HepG2 (cell line): ENCODE measurements at regions not wholly inside any gene's neighbourhood (a gene's known extent, or its start where the extent isn't known, plus 50 kb on each side); places are given as distances from the start of the nearest gene placed in this dataset.

ENCODE experiments used
- ATAC-seq: fragments of 200-7000 bp; cut with Tn5 transposase; 3 replicates; pipeline ENCODE4 v1.9.1; 2020; ENCODE audit warnings: mild to moderate bottlenecking, moderate library complexity
- BruUV-seq: library from RNA; stranded (reverse); fragments of 400-500 nt; replicated peaks from 2 replicates; lab custom pipeline; 2021; lab: Mats Ljungman, UMichigan
- CTCF ChIA-PET: fragments of 300-600 bp; formaldehyde crosslinking; extraction: SDS; loops from one replicate; lab custom pipeline; 2021; ENCODE audit warnings: low total read pairs, inconsistent platforms, low intra/inter-chr PET ratio; lab: Yijun Ruan, JAX
- POLR2A ChIA-PET: fragments of 350-600 bp; sonication (Branson Sonifier 250); formaldehyde crosslinking; loops from one replicate; lab custom pipeline; 2020; ENCODE audit warnings: antibody characterized with exemption, inconsistent platforms; lab: Yijun Ruan, JAX
- DNase-seq: peaks from one replicate; pipeline ENCODE4 v3.0.0-alpha.2; 2015; ENCODE audit warnings: low spot score
- FAIRE-seq: peaks from 3 replicates; lab custom pipeline; 2011; peaks lifted over from hg19 to GRCh38; lab: Jason Lieb, UNC
- H2AFZ ChIP-seq: one replicate; pipeline ENCODE4 v1.6.1; 2011; ENCODE audit warnings: low read length, inconsistent platforms
- H3K27ac ChIP-seq: fragments of 300-600 bp; 3 replicates; pipeline ENCODE4 v1.8.0; 2011; ENCODE audit warnings: mixed run types, mild to moderate bottlenecking, mixed read lengths, low read length, inconsistent platforms; ENCODE audit not compliant: insufficient read depth; ENCODE audit errors: extremely low read length
- H3K27me3 ChIP-seq, 2 experiments: fragments of 200-600 bp in 1 of 2; 2 replicates in 1 of 2; 3 replicates in 1 of 2; pipeline versions ENCODE4 v1.6.0 to v1.8.0; 2011; ENCODE audit warnings: low read length in 2 of 2, mild to moderate bottlenecking in 2 of 2, moderate library complexity in 2 of 2, inconsistent platforms in 1 of 2; ENCODE audit not compliant: insufficient read depth in 2 of 2, control insufficient read depth in 1 of 2
- H3K36me3 ChIP-seq, 2 experiments: fragments of 200-600 bp in 1 of 2; replicated peaks in 1 of 2; 2 replicates in 1 of 2; 3 replicates in 1 of 2; pipeline versions ENCODE4 v1.5.1 to v1.8.0; 2011; ENCODE audit warnings: low read length in 2 of 2, inconsistent platforms in 1 of 2; ENCODE audit not compliant: insufficient read depth in 2 of 2, control insufficient read depth in 1 of 2
- H3K4me1 ChIP-seq: 2 replicates; pipeline ENCODE4 v1.5.1; 2012; ENCODE audit warnings: low read length, inconsistent platforms; ENCODE audit not compliant: insufficient read depth
- H3K4me2 ChIP-seq: 2 replicates; pipeline ENCODE4 v1.6.0; 2011; ENCODE audit warnings: low read depth, low read length, inconsistent platforms
- H3K4me3 ChIP-seq, 3 experiments: fragments of 200-600 bp in 1 of 3; sonication (generic), shearing (Covaris generic) in 1 of 3; replicated peaks in 1 of 3; 2 replicates each; pipeline ENCODE4 v1.5.1; 2011 to 2016; ENCODE audit warnings: low read length in 3 of 3, inconsistent platforms in 2 of 3, low read depth in 2 of 3, mild to moderate bottlenecking in 2 of 3, control low read depth in 1 of 3, mixed read lengths in 1 of 3; ENCODE audit not compliant: insufficient read depth in 1 of 3
- H3K79me2 ChIP-seq: one replicate; pipeline ENCODE4 v1.6.1; 2011; ENCODE audit warnings: low read length, inconsistent platforms; ENCODE audit not compliant: insufficient read depth
- H3K9ac ChIP-seq: 2 replicates; pipeline ENCODE4 v1.6.0; 2011; ENCODE audit warnings: mild to moderate bottlenecking, low read depth, low read length, inconsistent platforms; ENCODE audit not compliant: insufficient read depth
- H3K9me3 ChIP-seq: 2 replicates; pipeline ENCODE4 v1.5.1; 2012; ENCODE audit warnings: mild to moderate bottlenecking, low read length
- H4K20me1 ChIP-seq: 2 replicates; pipeline ENCODE4 v1.6.0; 2011; ENCODE audit warnings: inconsistent platforms, mild to moderate bottlenecking, low read length, moderate library complexity; ENCODE audit not compliant: insufficient read depth
- CHD2 ChIP-seq: IDR thresholded peaks from 2 replicates; pipeline ENCODE4 v1.6.1; 2011; ENCODE audit warnings: low read depth, low read length, improper control_type of control experiment
- CREM ChIP-seq, 2 experiments: sonication (generic) in 1 of 2; formaldehyde crosslinking in 1 of 2; IDR thresholded peaks; 2 replicates each; pipeline versions ENCODE4 v1.4.0 to v1.6.1; 2016 to 2020; ENCODE audit warnings: antibody characterized with exemption in 1 of 2, mild to moderate bottlenecking in 1 of 2, missing genetic modification reagents in 1 of 2
- DBP ChIP-seq: sonication (generic); formaldehyde crosslinking; IDR thresholded peaks from 2 replicates; pipeline ENCODE4 v1.4.0; 2020; ENCODE audit warnings: missing genetic modification reagents; ENCODE audit errors: not compliant biosample characterization
- GABPA ChIP-seq, 2 experiments: IDR thresholded peaks; 2 replicates each; pipeline ENCODE4 v1.6.1; 2011 to 2016; ENCODE audit warnings: low read depth in 2 of 2, low read length in 1 of 2, missing biosample characterization in 1 of 2, missing genetic modification characterization in 1 of 2
- HDAC1 ChIP-seq: sonication (generic); formaldehyde crosslinking; IDR thresholded peaks from 2 replicates; pipeline ENCODE4 v1.5.1; 2020; ENCODE audit warnings: mild to moderate bottlenecking, missing genetic modification reagents
- KDM5A ChIP-seq: fragments of 200-600 bp; sonication (generic); IDR thresholded peaks from 2 replicates; pipeline ENCODE4 v1.7.0; 2018; ENCODE audit warnings: antibody characterized with exemption, mild to moderate bottlenecking, low read length, borderline replicate concordance
- MAFK ChIP-seq, 2 experiments: IDR thresholded peaks in 1 of 2; conservative IDR thresholded peaks in 1 of 2; 2 replicates each; pipeline ENCODE4 v1.6.1; 2011; ENCODE audit warnings: improper control_type of control experiment in 2 of 2, low read length in 2 of 2
- POLR2A ChIP-seq, 2 experiments: IDR thresholded peaks; 2 replicates each; pipeline ENCODE4 v1.6.1; 2011; ENCODE audit warnings: low read depth in 2 of 2, low read length in 2 of 2, mild to moderate bottlenecking in 1 of 2, moderate library complexity in 1 of 2; ENCODE audit not compliant: insufficient read depth in 1 of 2
- SCMH1 ChIP-seq: sonication (generic); formaldehyde crosslinking; IDR thresholded peaks from 2 replicates; pipeline ENCODE4 v1.9.0; 2021; ENCODE audit warnings: missing genetic modification reagents, mild to moderate bottlenecking, borderline replicate concordance
- ZBTB7A ChIP-seq: sonication (generic); formaldehyde crosslinking; IDR thresholded peaks from 2 replicates; pipeline ENCODE4 v1.8.0; 2022; ENCODE audit warnings: mild to moderate bottlenecking, missing genetic modification reagents
- ZFP36 ChIP-seq: fragments of 150-350 bp; IDR thresholded peaks from 2 replicates; pipeline ENCODE4 v1.6.1; 2018; ENCODE audit warnings: borderline replicate concordance, low read length, low read depth; ENCODE audit not compliant: partially characterized antibody
- ZGPAT ChIP-seq: IDR thresholded peaks from 2 replicates; pipeline ENCODE4 v1.6.1; 2016; ENCODE audit warnings: mild to moderate bottlenecking
- ZNF18 ChIP-seq: sonication (generic); formaldehyde crosslinking; IDR thresholded peaks from 2 replicates; pipeline ENCODE4 v1.8.0; 2022; ENCODE audit warnings: mild to moderate bottlenecking, missing genetic modification reagents; ENCODE audit not compliant: insufficient replicate concordance
- ZNF362 ChIP-seq: sonication (generic); formaldehyde crosslinking; IDR thresholded peaks from 2 replicates; pipeline ENCODE4 v1.4.0; 2020; ENCODE audit warnings: missing genetic modification reagents, mild to moderate bottlenecking, borderline replicate concordance
- ZNF530 ChIP-seq: sonication (generic); formaldehyde crosslinking; IDR thresholded peaks from 2 replicates; pipeline ENCODE4 v1.5.0; 2020; ENCODE audit warnings: low read depth, mild to moderate bottlenecking, missing genetic modification reagents
- ZNF547 ChIP-seq: sonication (generic); formaldehyde crosslinking; IDR thresholded peaks from 2 replicates; pipeline ENCODE4 v1.5.1; 2020; ENCODE audit warnings: mild to moderate bottlenecking, missing genetic modification reagents
- ZNF766 ChIP-seq: sonication (generic); formaldehyde crosslinking; IDR thresholded peaks from 2 replicates; pipeline ENCODE4 v1.5.0; 2020; ENCODE audit warnings: missing genetic modification reagents, borderline replicate concordance
- ZNF841 ChIP-seq: sonication (generic); formaldehyde crosslinking; IDR thresholded peaks from 2 replicates; pipeline ENCODE4 v1.8.1; 2023; ENCODE audit warnings: missing genetic modification reagents, borderline replicate concordance
- ZSCAN21 ChIP-seq: sonication (generic); formaldehyde crosslinking; IDR thresholded peaks from 2 replicates; pipeline ENCODE4 v1.8.0; 2022; ENCODE audit warnings: mild to moderate bottlenecking, missing genetic modification reagents, moderate library complexity, borderline replicate concordance
- WGBS: methylation state at CpG from one replicate; pipeline ENCODE4 v1.1.6; 2017; ENCODE audit warnings: low lambda C conversion rate; 5-methylcytosine and 5-hydroxymethylcytosine counted together
- in situ Hi-C: cut with HindIII; loops from 2 replicates; pipeline ENCODE4 v1.10.0; 2017; ENCODE audit warnings: low pct_unique_long_range_greater_than_20kb; ENCODE audit not compliant: extremely low pct_ligation_motif_present
- intact Hi-C: fragments of 100-400 bp; cut with micrococcal nuclease; formaldehyde crosslinking; loops from one replicate; pipeline ENCODE4 v1.10.0; 2022; ENCODE audit not compliant: unreplicated experiment

GRCh38 chrX:810186-810585 lies 179.6 kb downstream of the SHOX start (continued):
- TF ChIP-seq ZNF362 (no peak), DBP (CRISPR knock-in tag) (no peak)

GRCh38 chrX:809081-809480 lies 178.5 kb downstream of the SHOX start:
- Histone ChIP-seq H3K4me1 (no peaks in the 10 kb centered on the region), H3K9me3 (no peaks in the 10 kb centered on the region), H3K27me3 (peaks cover 1 to 22% of the 10 kb centered on the region in 2 experiments; a peak in 3 of 5 replicates), H3K4me2 (no peak overlapping the region), H4K20me1 (no peaks in the 10 kb centered on the region), H3K36me3 (no peaks in the 10 kb centered on the region), H3K4me3 (no peak overlapping the region), H3K9ac (no peak overlapping the region), H3K79me2 (no peaks in the 10 kb centered on the region), H2AFZ (no peak overlapping the region), H3K27ac (no peak overlapping the region)
- intact Hi-C loops (no loop called here), in situ Hi-C loops (no loop called here)
- FAIRE-seq, result no peak
- 21% methylated on average over 7 of the region's 11 CpGs for WGBS
- no peak for ATAC-seq
- TF ChIP-seq ZGPAT (CRISPR knock-in tag), result no peak
- no peak for TF ChIP-seq ZSCAN21
- no peak for TF ChIP-seq ZNF841 (CRISPR knock-in tag)
- TF ChIP-seq ZNF547 (CRISPR knock-in tag), result no peak
- TF ChIP-seq MAFK (conservative IDR thresholded peaks at IDR 0.05 in 1 of 2, IDR thresholded peaks at IDR 0.05 in 1 of 2; ENCODE audit: low read length in 2 of 2), result no peak
- TF ChIP-seq CHD2, result no peak
- TF ChIP-seq CREM (IDR thresholded peaks at IDR 0.05), result no peak
- no peak for TF ChIP-seq CREM (CRISPR knock-in tag; IDR thresholded peaks at IDR 0.05)
- no peak for TF ChIP-seq POLR2A (IDR thresholded peaks at IDR 0.05; ENCODE audit: insufficient read depth in 1 of 2, low read depth in 2 of 2, low read length in 2 of 2)
- no peak for TF ChIP-seq HDAC1
- no peak for TF ChIP-seq ZFP36
- no peak for TF ChIP-seq ZNF18
- no peak for TF ChIP-seq ZBTB7A (CRISPR knock-in tag)
- no peak for TF ChIP-seq ZNF530 (CRISPR knock-in tag)
- TF ChIP-seq ZNF766 (CRISPR knock-in tag), result no peak
- TF ChIP-seq KDM5A, result no peak
- no peak for TF ChIP-seq GABPA (IDR thresholded peaks at IDR 0.05; ENCODE audit: low read depth, low read length)
- TF ChIP-seq GABPA (CRISPR knock-in tag; IDR thresholded peaks at IDR 0.05; ENCODE audit: low read depth), result no peak
- TF ChIP-seq SCMH1 (CRISPR knock-in tag), result no peak
- ChIA-PET CTCF (no interaction called here), POLR2A (no interaction called here)
- BruUV-seq, result no TSS peak
- no peak for DNase-seq
